Neural cell (in vitro differentiated cells): ENCODE measurements at regions not wholly inside any gene's neighbourhood (a gene's known extent, or its start where the extent isn't known, plus 50 kb on each side); places are given as distances from the start of the nearest gene placed in this dataset.

Experiments used
- H2AFZ ChIP-seq: fragments of 200-600, 300-800 bp; sonication (generic), shearing (Covaris generic); 2 replicates; pipeline ENCODE4 v1.6.0; 2014; ENCODE audit warnings: low read depth, mild to moderate bottlenecking, antibody characterized with exemption, low read length, moderate library complexity
- H3F3A ChIP-seq: fragments of 200-600 bp; shearing (Covaris generic); 2 replicates; pipeline ENCODE4 v1.6.1; 2016; ENCODE audit warnings: mild to moderate bottlenecking, moderate library complexity, mixed read lengths, antibody characterized with exemption, low read length; ENCODE audit not compliant: insufficient read depth, poor library complexity, severe bottlenecking
- H3K27ac ChIP-seq: fragments of 200-600, 300-800 bp; sonication (generic), shearing (Covaris generic); 2 replicates; pipeline ENCODE4 v1.5.1; 2014; ENCODE audit warnings: mild to moderate bottlenecking, low read length, moderate library complexity
- H3K27me3 ChIP-seq: fragments of 300-800, 200-600 bp; sonication (generic), shearing (Covaris generic); 2 replicates; pipeline ENCODE4 v1.6.0; 2014; ENCODE audit warnings: mild to moderate bottlenecking, low read depth, low read length, moderate library complexity; ENCODE audit not compliant: insufficient read depth
- H3K36me3 ChIP-seq: fragments of 300-800, 200-600 bp; sonication (generic), shearing (Covaris generic); 2 replicates; pipeline ENCODE4 v1.5.1; 2014; ENCODE audit warnings: mild to moderate bottlenecking, antibody characterized with exemption, low read length, moderate library complexity; ENCODE audit not compliant: insufficient read depth
- H3K4me2 ChIP-seq: fragments of 300-800, 200-600 bp; sonication (generic), shearing (Covaris generic); 2 replicates; pipeline ENCODE4 v1.6.0; 2014; ENCODE audit warnings: mild to moderate bottlenecking, low read length
- H3K4me3 ChIP-seq: fragments of 300-800, 200-600 bp; sonication (generic), shearing (Covaris generic); 2 replicates; pipeline ENCODE4 v1.5.1; 2014; ENCODE audit warnings: mild to moderate bottlenecking, low read length, moderate library complexity
- H3K79me2 ChIP-seq: fragments of 200-600 bp; shearing (Covaris generic); replicated peaks from 2 replicates; pipeline ENCODE4 v1.6.0; 2014; ENCODE audit warnings: mild to moderate bottlenecking, low read length, moderate library complexity; ENCODE audit not compliant: insufficient read depth
- H3K9ac ChIP-seq: fragments of 300-800, 200-600 bp; sonication (generic), shearing (Covaris generic); 2 replicates; pipeline ENCODE4 v1.6.1; 2016; ENCODE audit warnings: mild to moderate bottlenecking, low read length, mixed read lengths
- H3K9me2 ChIP-seq: fragments of 200-600 bp; shearing (Covaris generic); 2 replicates; pipeline ENCODE4 v1.6.1; 2016; ENCODE audit warnings: mild to moderate bottlenecking, low read length, mixed read lengths; ENCODE audit not compliant: insufficient read depth
- H3K9me3 ChIP-seq: fragments of 200-600, 300-800 bp; sonication (generic), shearing (Covaris generic); 2 replicates; pipeline ENCODE4 v1.6.1; 2016; ENCODE audit warnings: mild to moderate bottlenecking, mixed run types, low read length, moderate library complexity, mixed read lengths
- H4K20me1 ChIP-seq: fragments of 200-600 bp; shearing (Covaris generic); 2 replicates; pipeline ENCODE4 v1.6.1; 2016; ENCODE audit warnings: mild to moderate bottlenecking, mixed run types; ENCODE audit not compliant: insufficient read depth
- EP300 ChIP-seq: fragments of 450-650 bp; conservative IDR thresholded peaks from 2 replicates; pipeline ENCODE4 v1.6.1; 2014; ENCODE audit warnings: antibody characterized with exemption, mild to moderate bottlenecking, moderate library complexity; ENCODE audit not compliant: poor library complexity, severe bottlenecking
- EZH2 ChIP-seq: fragments of 200-600, 300-800 bp; shearing (Covaris generic), sonication (generic); IDR thresholded peaks from 2 replicates; pipeline ENCODE4 v1.6.1; 2014; ENCODE audit warnings: antibody characterized with exemption, low read length, borderline replicate concordance, mild to moderate bottlenecking; ENCODE audit not compliant: insufficient read depth, poor library complexity, severe bottlenecking
- MXI1 ChIP-seq: fragments of 450-650 bp; conservative IDR thresholded peaks from 2 replicates; pipeline ENCODE4 v1.6.1; 2014; ENCODE audit warnings: antibody characterized with exemption, mild to moderate bottlenecking; ENCODE audit not compliant: poor library complexity, severe bottlenecking
- POLR2AphosphoS5 ChIP-seq: IDR thresholded peaks from 2 replicates; pipeline ENCODE4 v1.6.1; 2012
- RAD21 ChIP-seq: fragments of 450-650 bp; conservative IDR thresholded peaks from 2 replicates; pipeline ENCODE4 v1.6.1; 2014; ENCODE audit warnings: antibody characterized with exemption, mild to moderate bottlenecking, moderate library complexity
- SMC3 ChIP-seq: fragments of 450-650 bp; conservative IDR thresholded peaks from 2 replicates; pipeline ENCODE4 v1.6.1; 2014; ENCODE audit warnings: antibody characterized with exemption, mild to moderate bottlenecking, moderate library complexity; ENCODE audit not compliant: poor library complexity
- TAF1 ChIP-seq: IDR thresholded peaks from 2 replicates; pipeline ENCODE4 v1.6.1; 2012; ENCODE audit warnings: low read depth
- TF ChIP-seq, protein P1 (sequence below): IDR thresholded peaks from 2 replicates; pipeline ENCODE4 v1.6.1; 2012; ENCODE audit warnings: borderline replicate concordance
- TF ChIP-seq, protein P2 (sequence below): fragments of 450-650 bp; IDR thresholded peaks from 2 replicates; pipeline ENCODE4 v1.5.1; 2014; ENCODE audit warnings: antibody characterized with exemption, mild to moderate bottlenecking, moderate library complexity; ENCODE audit not compliant: poor library complexity, severe bottlenecking

DNA sequence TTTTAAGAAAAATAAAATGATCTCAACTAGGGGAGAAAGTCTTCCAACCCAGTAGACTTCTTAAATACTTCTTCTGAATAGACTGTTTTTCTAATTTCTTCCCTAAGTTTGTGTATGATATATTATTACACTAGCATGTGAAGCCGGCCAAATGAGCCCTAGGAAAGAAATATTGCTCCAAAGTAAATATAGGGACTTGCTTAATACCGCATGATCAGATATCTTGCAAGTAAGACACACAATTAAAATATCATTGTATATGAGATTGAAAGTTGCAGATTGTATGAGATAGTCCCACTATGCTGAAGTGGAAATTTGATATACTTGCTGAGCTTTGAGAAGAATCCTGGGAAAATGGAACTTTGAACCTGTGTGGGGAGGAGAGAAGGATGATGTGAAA is 225.7 kb downstream of the BAMBI start:
- Histone ChIP-seq H3K27me3 (peaks cover 4% of the 10 kb centered on the region), H3F3A (no peaks in the 10 kb centered on the region), H3K4me3 (no peak overlapping the region), H4K20me1 (no peaks in the 10 kb centered on the region), H3K4me2 (no peak overlapping the region), H2AFZ (no peak overlapping the region), H3K36me3 (no peaks in the 10 kb centered on the region), H3K9me2 (no peaks in the 10 kb centered on the region), H3K9me3 (no peaks in the 10 kb centered on the region), H3K27ac (no peak overlapping the region), H3K9ac (no peak overlapping the region), H3K79me2 (no peaks in the 10 kb centered on the region)
- no peak for TF ChIP-seq TAF1
- TF ChIP-seq EZH2, result no peak
- TF ChIP-seq SMC3, result no peak
- TF ChIP-seq POLR2AphosphoS5, result no peak
- TF ChIP-seq, protein P1, sequence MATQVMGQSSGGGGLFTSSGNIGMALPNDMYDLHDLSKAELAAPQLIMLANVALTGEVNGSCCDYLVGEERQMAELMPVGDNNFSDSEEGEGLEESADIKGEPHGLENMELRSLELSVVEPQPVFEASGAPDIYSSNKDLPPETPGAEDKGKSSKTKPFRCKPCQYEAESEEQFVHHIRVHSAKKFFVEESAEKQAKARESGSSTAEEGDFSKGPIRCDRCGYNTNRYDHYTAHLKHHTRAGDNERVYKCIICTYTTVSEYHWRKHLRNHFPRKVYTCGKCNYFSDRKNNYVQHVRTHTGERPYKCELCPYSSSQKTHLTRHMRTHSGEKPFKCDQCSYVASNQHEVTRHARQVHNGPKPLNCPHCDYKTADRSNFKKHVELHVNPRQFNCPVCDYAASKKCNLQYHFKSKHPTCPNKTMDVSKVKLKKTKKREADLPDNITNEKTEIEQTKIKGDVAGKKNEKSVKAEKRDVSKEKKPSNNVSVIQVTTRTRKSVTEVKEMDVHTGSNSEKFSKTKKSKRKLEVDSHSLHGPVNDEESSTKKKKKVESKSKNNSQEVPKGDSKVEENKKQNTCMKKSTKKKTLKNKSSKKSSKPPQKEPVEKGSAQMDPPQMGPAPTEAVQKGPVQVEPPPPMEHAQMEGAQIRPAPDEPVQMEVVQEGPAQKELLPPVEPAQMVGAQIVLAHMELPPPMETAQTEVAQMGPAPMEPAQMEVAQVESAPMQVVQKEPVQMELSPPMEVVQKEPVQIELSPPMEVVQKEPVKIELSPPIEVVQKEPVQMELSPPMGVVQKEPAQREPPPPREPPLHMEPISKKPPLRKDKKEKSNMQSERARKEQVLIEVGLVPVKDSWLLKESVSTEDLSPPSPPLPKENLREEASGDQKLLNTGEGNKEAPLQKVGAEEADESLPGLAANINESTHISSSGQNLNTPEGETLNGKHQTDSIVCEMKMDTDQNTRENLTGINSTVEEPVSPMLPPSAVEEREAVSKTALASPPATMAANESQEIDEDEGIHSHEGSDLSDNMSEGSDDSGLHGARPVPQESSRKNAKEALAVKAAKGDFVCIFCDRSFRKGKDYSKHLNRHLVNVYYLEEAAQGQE, result no peak
- TF ChIP-seq, protein P2, sequence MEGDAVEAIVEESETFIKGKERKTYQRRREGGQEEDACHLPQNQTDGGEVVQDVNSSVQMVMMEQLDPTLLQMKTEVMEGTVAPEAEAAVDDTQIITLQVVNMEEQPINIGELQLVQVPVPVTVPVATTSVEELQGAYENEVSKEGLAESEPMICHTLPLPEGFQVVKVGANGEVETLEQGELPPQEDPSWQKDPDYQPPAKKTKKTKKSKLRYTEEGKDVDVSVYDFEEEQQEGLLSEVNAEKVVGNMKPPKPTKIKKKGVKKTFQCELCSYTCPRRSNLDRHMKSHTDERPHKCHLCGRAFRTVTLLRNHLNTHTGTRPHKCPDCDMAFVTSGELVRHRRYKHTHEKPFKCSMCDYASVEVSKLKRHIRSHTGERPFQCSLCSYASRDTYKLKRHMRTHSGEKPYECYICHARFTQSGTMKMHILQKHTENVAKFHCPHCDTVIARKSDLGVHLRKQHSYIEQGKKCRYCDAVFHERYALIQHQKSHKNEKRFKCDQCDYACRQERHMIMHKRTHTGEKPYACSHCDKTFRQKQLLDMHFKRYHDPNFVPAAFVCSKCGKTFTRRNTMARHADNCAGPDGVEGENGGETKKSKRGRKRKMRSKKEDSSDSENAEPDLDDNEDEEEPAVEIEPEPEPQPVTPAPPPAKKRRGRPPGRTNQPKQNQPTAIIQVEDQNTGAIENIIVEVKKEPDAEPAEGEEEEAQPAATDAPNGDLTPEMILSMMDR, result no peak

GRCh38 chr10:28903736-28904135 is 226.4 kb downstream of the BAMBI start:
- no peak overlapping the region for H2AFZ ChIP-seq

More at GRCh38 chr10:28903736-28904135, 226.4 kb downstream of the BAMBI start:
- H3F3A ChIP-seq, result no peaks in the 10 kb centered on the region
- no peak overlapping the region for H3K9ac ChIP-seq
- no peak overlapping the region for H3K4me3 ChIP-seq
- TF ChIP-seq RAD21 (no peak), POLR2AphosphoS5 (no peak), EP300 (no peak), SMC3 (no peak), EZH2 (no peak), MXI1 (no peak), TAF1 (no peak)
- TF ChIP-seq, protein P2, result no peak
- TF ChIP-seq, protein P1, result no peak
- H3K9me3 ChIP-seq, result no peaks in the 10 kb centered on the region
- H3K36me3 ChIP-seq, result no peaks in the 10 kb centered on the region
- no peak overlapping the region for H3K27ac ChIP-seq
- no peaks in the 10 kb centered on the region for H3K9me2 ChIP-seq
- no peaks in the 10 kb centered on the region for H4K20me1 ChIP-seq
- H3K4me2 ChIP-seq, result no peak overlapping the region
- no peaks in the 10 kb centered on the region for H3K79me2 ChIP-seq
- peaks cover 4% of the 10 kb centered on the region for H3K27me3 ChIP-seq
